HCT116 (cell line): ENCODE measurements at regions not wholly inside any gene's neighbourhood (a gene's known extent, or its start where the extent isn't known, plus 50 kb on each side); places are given as distances from the start of the nearest gene placed in this dataset.

Experiments
- ATAC-seq: fragments of 200-7000 bp; cut with Tn5 transposase; 2 replicates; pipeline ENCODE4 v1.9.1; 2020; ENCODE audit warnings: mild to moderate bottlenecking, moderate library complexity
- BruUV-seq: library from RNA; stranded (reverse); fragments of 400-500 nt; replicated peaks from 2 replicates; lab custom pipeline; 2021; lab: Mats Ljungman, UMichigan
- CTCF ChIA-PET: fragments of 300-600 bp; sonication (Branson Sonifier 250); formaldehyde crosslinking; loops from one replicate; lab custom pipeline; 2021; ENCODE audit warnings: antibody characterized with exemption; lab: Charles Lee
- POLR2A ChIA-PET: fragments of 300-600, 350-600 bp; sonication (Branson Sonifier 250); formaldehyde crosslinking; loops from one replicate; lab custom pipeline; 2021; ENCODE audit warnings: antibody characterized with exemption; lab: Charles Lee
- RAD21 ChIA-PET, 2 experiments: fragments of 300-600 bp; sonication (Branson Sonifier 250); formaldehyde crosslinking; loops; one replicate each; lab custom pipeline; 2023; ENCODE audit warnings: low total read pairs in 2 of 2; ENCODE audit not compliant: uncharacterized antibody in 2 of 2, unreplicated experiment in 2 of 2, low non-redundant PET in 1 of 2; lab: Charles Lee
- DNase-seq: peaks from one replicate; pipeline ENCODE4 v3.0.0-alpha.2; 2010; ENCODE audit warnings: low read depth, low spot score
- H2AFZ ChIP-seq: fragments of 200-600 bp; shearing (Covaris generic), sonication (generic); 2 replicates; pipeline ENCODE4 v1.6.1; 2017; ENCODE audit warnings: low read depth, mixed run types, mixed read lengths, antibody characterized with exemption, low read length; ENCODE audit not compliant: poor library complexity, severe bottlenecking
- H3K27ac ChIP-seq: 2 replicates; pipeline ENCODE4 v1.5.1; 2012; ENCODE audit warnings: low read depth, low read length
- H3K27me3 ChIP-seq: fragments of 200-600 bp; sonication (generic); 2 replicates; pipeline ENCODE4 v1.6.1; 2016; ENCODE audit warnings: mixed run types, low read length, mixed read lengths; ENCODE audit not compliant: insufficient read depth
- H3K36me3 ChIP-seq, 2 experiments: fragments of 200-500 bp in 1 of 2; fragments of 200-600 bp in 1 of 2; sonication (Bioruptor generic) in 1 of 2; sonication (generic) in 1 of 2; 2 replicates each; pipeline versions ENCODE4 v1.5.1 to v1.6.1; 2014 to 2016; ENCODE audit warnings: low read length in 2 of 2, inconsistent platforms in 1 of 2, mixed read lengths in 1 of 2, mixed run types in 1 of 2; ENCODE audit not compliant: insufficient read depth in 2 of 2, control insufficient read depth in 1 of 2
- H3K4me1 ChIP-seq, 2 experiments: fragments of 200-600 bp in 1 of 2; sonication (generic) in 1 of 2; 2 replicates each; pipeline versions ENCODE4 v1.5.1 to v1.6.1; 2012 to 2017; ENCODE audit warnings: low read length in 2 of 2, inconsistent platforms in 1 of 2, mild to moderate bottlenecking in 1 of 2, mixed read lengths in 1 of 2, mixed run types in 1 of 2, moderate library complexity in 1 of 2; ENCODE audit not compliant: insufficient read depth in 2 of 2, control insufficient read depth in 1 of 2
- H3K4me2 ChIP-seq: fragments of 200-600 bp; sonication (generic); 2 replicates; pipeline ENCODE4 v1.6.1; 2017; ENCODE audit warnings: mixed run types, low read length, mixed read lengths
- H3K4me3 ChIP-seq, 2 experiments: fragments of 200-600 bp in 1 of 2; sonication (generic) in 1 of 2; replicated peaks in 1 of 2; 2 replicates each; pipeline ENCODE4 v1.5.1; 2011 to 2016; ENCODE audit warnings: low read length in 2 of 2, control low read depth in 1 of 2, low read depth in 1 of 2, mild to moderate bottlenecking in 1 of 2, mixed read lengths in 1 of 2, mixed run types in 1 of 2
- H3K79me2 ChIP-seq: fragments of 200-600 bp; sonication (generic); 2 replicates; pipeline ENCODE4 v1.6.1; 2017; ENCODE audit warnings: mild to moderate bottlenecking, mixed run types, low read length, moderate library complexity, mixed read lengths; ENCODE audit not compliant: insufficient read depth
- H3K9ac ChIP-seq: fragments of 200-600 bp; sonication (generic); 2 replicates; pipeline ENCODE4 v1.6.1; 2016; ENCODE audit warnings: low read length, mixed read lengths
- H3K9me2 ChIP-seq: fragments of 200-600 bp; sonication (generic), shearing (Covaris generic); 2 replicates; pipeline ENCODE4 v1.6.1; 2017; ENCODE audit warnings: mixed run types, mild to moderate bottlenecking, moderate library complexity; ENCODE audit not compliant: insufficient read depth
- H3K9me3 ChIP-seq, 2 experiments: fragments of 200-500 bp in 1 of 2; fragments of 200-600 bp in 1 of 2; sonication (Bioruptor generic) in 1 of 2; sonication (generic) in 1 of 2; 2 replicates each; pipeline ENCODE4 v1.6.1; 2014 to 2017; ENCODE audit warnings: low read length in 2 of 2, mixed read lengths in 2 of 2, inconsistent platforms in 1 of 2, low read depth in 1 of 2, mild to moderate bottlenecking in 1 of 2, mixed run types in 1 of 2, moderate library complexity in 1 of 2; ENCODE audit not compliant: control insufficient read depth in 1 of 2, insufficient read depth in 1 of 2
- H4K20me1 ChIP-seq: fragments of 200-600 bp; sonication (generic), shearing (Covaris generic); 2 replicates; pipeline ENCODE4 v1.6.1; 2017; ENCODE audit warnings: mixed run types, mild to moderate bottlenecking, moderate library complexity; ENCODE audit not compliant: insufficient read depth
- CBX3 ChIP-seq: IDR thresholded peaks from 2 replicates; pipeline ENCODE4 v1.6.1; 2012; ENCODE audit warnings: low read depth
- EZH2phosphoT487 ChIP-seq: fragments of 200-600 bp; IDR thresholded peaks from 2 replicates; pipeline ENCODE4 v1.6.1; 2018; ENCODE audit warnings: antibody characterized with exemption, borderline replicate concordance
- FOSL1 ChIP-seq: IDR thresholded peaks from 2 replicates; pipeline ENCODE4 v1.6.1; 2012; ENCODE audit warnings: low read depth
- JUND ChIP-seq: IDR thresholded peaks from 2 replicates; pipeline ENCODE4 v1.6.1; 2012
- POLR2AphosphoS5 ChIP-seq: IDR thresholded peaks from 2 replicates; pipeline ENCODE4 v1.6.1; 2011; ENCODE audit warnings: mild to moderate bottlenecking, low read depth, low read length, moderate library complexity
- SIN3A ChIP-seq: IDR thresholded peaks from 2 replicates; pipeline ENCODE4 v1.6.1; 2012; ENCODE audit warnings: low read depth
- SRF ChIP-seq: IDR thresholded peaks from 2 replicates; pipeline ENCODE4 v1.6.1; 2012; ENCODE audit warnings: low read depth
- TCF7L2 ChIP-seq: IDR thresholded peaks from 2 replicates; pipeline ENCODE4 v1.7.0; 2011; ENCODE audit warnings: borderline replicate concordance, inconsistent platforms; ENCODE audit not compliant: insufficient read depth, insufficient read length; ENCODE audit errors: extremely low read depth
- YY1 ChIP-seq: IDR thresholded peaks from 2 replicates; pipeline ENCODE4 v1.6.1; 2011; ENCODE audit warnings: low read length, low read depth, moderate library complexity, mild to moderate bottlenecking; ENCODE audit not compliant: insufficient replicate concordance; ENCODE audit errors: extremely low read depth
- ZFX ChIP-seq: fragments of 450-650 bp; IDR thresholded peaks from 2 replicates; pipeline ENCODE4 v1.6.1; 2017
- ZNF274 ChIP-seq: fragments of 200-500 bp; sonication (Bioruptor generic); IDR thresholded peaks from 2 replicates; pipeline ENCODE4 v1.6.1; 2014; ENCODE audit warnings: mild to moderate bottlenecking, low read depth, low read length, inconsistent platforms
- intact Hi-C: fragments of 100-400 bp; cut with micrococcal nuclease; formaldehyde crosslinking; loops from 2 replicates; pipeline ENCODE4 v1.10.0; 2022
- TF ChIP-seq, protein P1 (sequence below): IDR thresholded peaks from 2 replicates; pipeline ENCODE4 v1.6.1; 2012; ENCODE audit warnings: low read depth
- TF ChIP-seq, protein P2 (sequence below): IDR thresholded peaks from 2 replicates; pipeline ENCODE4 v1.6.1; 2012

DNA sequence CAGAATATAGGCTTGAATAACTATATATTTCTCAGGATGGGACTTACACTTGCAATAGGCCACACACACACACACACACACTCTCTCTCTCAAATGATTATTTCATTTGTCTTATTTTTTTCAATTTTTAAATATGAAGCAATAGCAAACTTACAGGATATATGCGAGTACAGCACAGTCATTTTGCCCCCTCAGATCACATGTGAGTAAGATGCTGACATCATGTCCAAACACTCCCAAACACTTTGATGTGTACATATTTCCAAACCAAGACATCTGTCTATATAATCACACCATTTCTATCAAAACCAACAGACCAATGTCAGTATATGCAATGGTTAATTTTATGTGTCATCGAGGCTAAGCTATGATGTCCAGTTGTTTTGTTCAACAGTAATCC lies 1535.9 kb upstream of the FLRT2 start:
- ChIA-PET POLR2A (no interaction called here), RAD21 (no interaction called here), CTCF (no interaction called here)
- Histone ChIP-seq H3K4me1 (no peaks in the 10 kb centered on the region), H3K79me2 (no peaks in the 10 kb centered on the region), H3K4me2 (no peak overlapping the region), H2AFZ (no peak overlapping the region), H3K9ac (no peak overlapping the region), H3K36me3 (no peaks in the 10 kb centered on the region), H3K9me2 (no peaks in the 10 kb centered on the region), H3K27me3 (no peaks in the 10 kb centered on the region), H3K27ac (no peak overlapping the region), H4K20me1 (no peaks in the 10 kb centered on the region), H3K9me3 (peaks cover 5 to 17% of the 10 kb centered on the region in 2 experiments; a peak in 2 of 4 replicates), H3K4me3 (no peak overlapping the region)
- no peak for DNase-seq
- intact Hi-C loops, result no loop called here
- ATAC-seq, result no peak
- no TSS peak for BruUV-seq
- TF ChIP-seq, protein P1, sequence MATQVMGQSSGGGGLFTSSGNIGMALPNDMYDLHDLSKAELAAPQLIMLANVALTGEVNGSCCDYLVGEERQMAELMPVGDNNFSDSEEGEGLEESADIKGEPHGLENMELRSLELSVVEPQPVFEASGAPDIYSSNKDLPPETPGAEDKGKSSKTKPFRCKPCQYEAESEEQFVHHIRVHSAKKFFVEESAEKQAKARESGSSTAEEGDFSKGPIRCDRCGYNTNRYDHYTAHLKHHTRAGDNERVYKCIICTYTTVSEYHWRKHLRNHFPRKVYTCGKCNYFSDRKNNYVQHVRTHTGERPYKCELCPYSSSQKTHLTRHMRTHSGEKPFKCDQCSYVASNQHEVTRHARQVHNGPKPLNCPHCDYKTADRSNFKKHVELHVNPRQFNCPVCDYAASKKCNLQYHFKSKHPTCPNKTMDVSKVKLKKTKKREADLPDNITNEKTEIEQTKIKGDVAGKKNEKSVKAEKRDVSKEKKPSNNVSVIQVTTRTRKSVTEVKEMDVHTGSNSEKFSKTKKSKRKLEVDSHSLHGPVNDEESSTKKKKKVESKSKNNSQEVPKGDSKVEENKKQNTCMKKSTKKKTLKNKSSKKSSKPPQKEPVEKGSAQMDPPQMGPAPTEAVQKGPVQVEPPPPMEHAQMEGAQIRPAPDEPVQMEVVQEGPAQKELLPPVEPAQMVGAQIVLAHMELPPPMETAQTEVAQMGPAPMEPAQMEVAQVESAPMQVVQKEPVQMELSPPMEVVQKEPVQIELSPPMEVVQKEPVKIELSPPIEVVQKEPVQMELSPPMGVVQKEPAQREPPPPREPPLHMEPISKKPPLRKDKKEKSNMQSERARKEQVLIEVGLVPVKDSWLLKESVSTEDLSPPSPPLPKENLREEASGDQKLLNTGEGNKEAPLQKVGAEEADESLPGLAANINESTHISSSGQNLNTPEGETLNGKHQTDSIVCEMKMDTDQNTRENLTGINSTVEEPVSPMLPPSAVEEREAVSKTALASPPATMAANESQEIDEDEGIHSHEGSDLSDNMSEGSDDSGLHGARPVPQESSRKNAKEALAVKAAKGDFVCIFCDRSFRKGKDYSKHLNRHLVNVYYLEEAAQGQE, result no peak
- no peak for TF ChIP-seq FOSL1
- TF ChIP-seq YY1, result no peak
- TF ChIP-seq CBX3, result no peak
- no peak for TF ChIP-seq EZH2phosphoT487
- TF ChIP-seq ZNF274, result no peak

DNA sequence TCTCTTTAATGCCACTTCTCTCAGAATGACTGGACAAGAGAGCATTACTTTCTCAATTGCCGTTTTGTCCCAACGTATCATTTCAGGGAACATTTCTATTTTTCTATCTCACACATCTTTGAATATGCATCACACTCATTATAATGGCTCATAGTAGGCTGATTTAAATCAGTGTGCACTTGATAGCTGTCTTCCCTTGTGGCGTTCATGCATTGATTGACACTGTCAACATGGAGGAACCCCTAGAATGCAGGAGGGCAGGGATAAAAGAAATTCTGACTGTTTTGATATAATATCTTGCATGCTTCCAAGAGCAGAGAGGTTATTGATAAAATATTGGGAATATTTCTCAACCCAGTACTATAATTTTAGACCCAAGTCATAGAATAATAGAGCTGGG lies 1528.9 kb upstream of the FLRT2 start:
- POLR2A ChIA-PET, result no interaction called here
- BruUV-seq, result no TSS peak
- Histone ChIP-seq H3K9ac (no peak overlapping the region), H3K27ac (no peak overlapping the region), H3K9me2 (no peaks in the 10 kb centered on the region)
- no peak for DNase-seq
- TF ChIP-seq, protein P2, sequence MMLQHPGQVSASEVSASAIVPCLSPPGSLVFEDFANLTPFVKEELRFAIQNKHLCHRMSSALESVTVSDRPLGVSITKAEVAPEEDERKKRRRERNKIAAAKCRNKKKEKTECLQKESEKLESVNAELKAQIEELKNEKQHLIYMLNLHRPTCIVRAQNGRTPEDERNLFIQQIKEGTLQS, result no peak
- TF ChIP-seq POLR2AphosphoS5 (no peak), EZH2phosphoT487 (no peak), JUND (no peak), TCF7L2 (no peak), SIN3A (no peak), SRF (no peak), ZFX (no peak)
- TF ChIP-seq, all 23 proteins: peak for 0
- peaks cover 3 to 15% of the 10 kb centered on the region in 2 experiments; a peak in 2 of 4 replicates for H3K9me3 ChIP-seq
- H3K79me2 ChIP-seq, result no peaks in the 10 kb centered on the region
- H3K4me3 ChIP-seq, result no peak overlapping the region
- intact Hi-C loops, result no loop called here
- CTCF ChIA-PET, result no interaction called here
- H3K4me1 ChIP-seq, result no peaks in the 10 kb centered on the region
- H3K36me3 ChIP-seq, result no peaks in the 10 kb centered on the region
- no peak for ATAC-seq
- no peaks in the 10 kb centered on the region for H4K20me1 ChIP-seq
- no peaks in the 10 kb centered on the region for H3K27me3 ChIP-seq
- no peak overlapping the region for H2AFZ ChIP-seq
- RAD21 ChIA-PET, result no interaction called here
- H3K4me2 ChIP-seq, result no peak overlapping the region
